PFSK-1 (cell line): ENCODE measurements at regions not wholly inside any gene's neighbourhood (a gene's known extent, or its start where the extent isn't known, plus 50 kb on each side); places are given as distances from the start of the nearest gene placed in this dataset.

ENCODE experiments used
- FOXP2 ChIP-seq: optimal IDR thresholded peaks from 2 replicates; pipeline ENCODE3; 2011; ENCODE audit warnings: borderline replicate concordance, control low read depth, inconsistent platforms; ENCODE audit not compliant: insufficient read depth; ENCODE audit errors: extremely low read length, extremely low read depth
- POLR2AphosphoS5 ChIP-seq: IDR thresholded peaks from 2 replicates; pipeline ENCODE4 v1.6.1; 2012; ENCODE audit warnings: low read depth, mild to moderate bottlenecking, control low read depth, low read length, moderate library complexity
- TF ChIP-seq, protein P1 (sequence below), 2 experiments: IDR thresholded peaks; 2 replicates each; pipeline versions ENCODE4 v1.6.1 to v1.8.0; 2011 to 2012; ENCODE audit warnings: low read depth in 2 of 2, low read length in 2 of 2, control low read depth in 1 of 2, inconsistent platforms in 1 of 2, mild to moderate bottlenecking in 1 of 2, moderate library complexity in 1 of 2; ENCODE audit not compliant: insufficient read depth in 1 of 2

DNA sequence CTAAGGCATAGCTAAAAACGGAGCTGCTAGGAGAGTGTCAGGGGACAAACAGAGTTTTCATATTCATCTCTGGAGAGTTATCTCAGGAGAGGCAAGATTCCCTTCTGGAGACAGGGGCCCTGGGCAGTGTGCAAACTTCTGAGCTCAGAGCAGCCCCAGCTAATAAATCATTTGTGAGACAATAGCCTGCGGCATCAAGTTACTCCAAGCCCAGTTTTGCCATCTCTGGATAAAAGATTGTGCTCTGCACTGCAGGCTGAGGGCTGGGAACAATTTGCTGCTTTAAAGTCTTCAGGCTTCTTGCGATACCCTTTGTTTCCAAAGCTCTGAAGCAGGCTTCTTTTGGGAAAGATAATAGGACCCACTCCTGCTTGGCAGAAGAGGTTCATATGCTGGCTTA is 164.3 kb upstream of the BRINP1 start:
- TF ChIP-seq POLR2AphosphoS5 (no peak), FOXP2 (no peak)
- TF ChIP-seq, protein P1, sequence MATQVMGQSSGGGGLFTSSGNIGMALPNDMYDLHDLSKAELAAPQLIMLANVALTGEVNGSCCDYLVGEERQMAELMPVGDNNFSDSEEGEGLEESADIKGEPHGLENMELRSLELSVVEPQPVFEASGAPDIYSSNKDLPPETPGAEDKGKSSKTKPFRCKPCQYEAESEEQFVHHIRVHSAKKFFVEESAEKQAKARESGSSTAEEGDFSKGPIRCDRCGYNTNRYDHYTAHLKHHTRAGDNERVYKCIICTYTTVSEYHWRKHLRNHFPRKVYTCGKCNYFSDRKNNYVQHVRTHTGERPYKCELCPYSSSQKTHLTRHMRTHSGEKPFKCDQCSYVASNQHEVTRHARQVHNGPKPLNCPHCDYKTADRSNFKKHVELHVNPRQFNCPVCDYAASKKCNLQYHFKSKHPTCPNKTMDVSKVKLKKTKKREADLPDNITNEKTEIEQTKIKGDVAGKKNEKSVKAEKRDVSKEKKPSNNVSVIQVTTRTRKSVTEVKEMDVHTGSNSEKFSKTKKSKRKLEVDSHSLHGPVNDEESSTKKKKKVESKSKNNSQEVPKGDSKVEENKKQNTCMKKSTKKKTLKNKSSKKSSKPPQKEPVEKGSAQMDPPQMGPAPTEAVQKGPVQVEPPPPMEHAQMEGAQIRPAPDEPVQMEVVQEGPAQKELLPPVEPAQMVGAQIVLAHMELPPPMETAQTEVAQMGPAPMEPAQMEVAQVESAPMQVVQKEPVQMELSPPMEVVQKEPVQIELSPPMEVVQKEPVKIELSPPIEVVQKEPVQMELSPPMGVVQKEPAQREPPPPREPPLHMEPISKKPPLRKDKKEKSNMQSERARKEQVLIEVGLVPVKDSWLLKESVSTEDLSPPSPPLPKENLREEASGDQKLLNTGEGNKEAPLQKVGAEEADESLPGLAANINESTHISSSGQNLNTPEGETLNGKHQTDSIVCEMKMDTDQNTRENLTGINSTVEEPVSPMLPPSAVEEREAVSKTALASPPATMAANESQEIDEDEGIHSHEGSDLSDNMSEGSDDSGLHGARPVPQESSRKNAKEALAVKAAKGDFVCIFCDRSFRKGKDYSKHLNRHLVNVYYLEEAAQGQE (IDR thresholded peaks at IDR 0.05; ENCODE audit: insufficient read depth in 1 of 2, low read depth in 2 of 2, low read length in 2 of 2), result no peak
